Tibial nerve (tissue), 4 donors: ENCODE measurements at regions not wholly inside any gene's neighbourhood (a gene's known extent, or its start where the extent isn't known, plus 50 kb on each side); places are given as distances from the start of the nearest gene placed in this dataset.
"Not testable (repeated sequence)": the region's sequence is repeated elsewhere in the genome, so short reads cannot be mapped to it uniquely, and the experiment has no call there.

ENCODE experiments used
- DNase-seq, 2 donors: peaks; one replicate each; pipeline ENCODE4 v3.0.0-alpha.2; 2019; ENCODE audit warnings: low spot score in 2 of 2
- H3K27ac ChIP-seq, 4 donors: fragments of 200-600 bp; sonication (generic) in 3 of 4; one replicate each; pipeline ENCODE4 v1.5.1; 2017 to 2019; ENCODE audit warnings: mild to moderate bottlenecking in 1 of 4
- H3K27me3 ChIP-seq, 2 donors: fragments of 200-600 bp; sonication (generic) in 1 of 2; one replicate each; pipeline versions ENCODE4 v1.5.1 to v1.6.0; 2017 to 2019
- H3K36me3 ChIP-seq, 3 donors: fragments of 200-600 bp; sonication (generic); one replicate each; pipeline ENCODE4 v1.5.1; 2018 to 2019
- H3K4me1 ChIP-seq, 4 donors: fragments of 200-600 bp; sonication (generic) in 3 of 4; one replicate each; pipeline ENCODE4 v1.5.1; 2017 to 2019
- H3K4me3 ChIP-seq, 4 donors: fragments of 200-600 bp; sonication (generic) in 3 of 4; one replicate each; pipeline ENCODE4 v1.5.1; 2017 to 2019; ENCODE audit warnings: mild to moderate bottlenecking in 1 of 4, moderate library complexity in 1 of 4
- H3K9me3 ChIP-seq, 4 donors: fragments of 200-600 bp; sonication (generic) in 3 of 4; one replicate each; pipeline ENCODE4 v1.5.1; 2017 to 2019
- CTCF ChIP-seq, 5 experiments: fragments of 200-600 bp in 3 of 5; fragments of 450-650 bp in 2 of 5; sonication (generic) in 3 of 5; IDR thresholded peaks; one replicate each; pipeline ENCODE4 v1.5.1; 2016 to 2019; ENCODE audit warnings: antibody characterized with exemption in 5 of 5, mild to moderate bottlenecking in 3 of 5, moderate library complexity in 2 of 5
- EP300 ChIP-seq, 2 donors: sonication (generic); formaldehyde crosslinking; IDR thresholded peaks; one replicate each; pipeline ENCODE4 v1.6.1; 2017; ENCODE audit warnings: antibody characterized with exemption in 2 of 2, mild to moderate bottlenecking in 1 of 2
- POLR2A ChIP-seq, 2 donors: fragments of 450-650 bp; IDR thresholded peaks; one replicate each; pipeline ENCODE4 v1.6.1; 2017; ENCODE audit warnings: antibody characterized with exemption in 2 of 2, mild to moderate bottlenecking in 2 of 2, moderate library complexity in 2 of 2
- WGBS, 2 donors: methylation state at CpG; one replicate each; pipeline ENCODE4 v1.1.5; 2018; 5-methylcytosine and 5-hydroxymethylcytosine counted together

GRCh38 chr7:106561666-106562411 is 99.1 kb downstream of the CCDC71L start:
- Histone ChIP-seq H3K36me3 (no peaks in the 10 kb centered on the region), H3K27ac (no peak overlapping the region), H3K4me3 (no peak overlapping the region), H3K9me3 (peaks cover 0 to 4% (median 0%) of the 10 kb centered on the region in 4 donors), H3K27me3 (no peaks in the 10 kb centered on the region), H3K4me1 (no peaks in the 10 kb centered on the region)
- TF ChIP-seq EP300 (IDR thresholded peaks at IDR 0.05) = no peak
- no peak for TF ChIP-seq CTCF (IDR thresholded peaks at IDR 0.05)
- no peak for TF ChIP-seq POLR2A (IDR thresholded peaks at IDR 0.05)
- 92 to 95% methylated on average over 4 of the region's 4 CpGs for WGBS, 2 donors
- DNase-seq = no peak

- H3K27ac ChIP-seq = no peak overlapping the region
- H3K36me3 ChIP-seq = no peaks in the 10 kb centered on the region
- no peak for DNase-seq
- H3K9me3 ChIP-seq = peaks cover 0 to 4% (median 0%) of the 10 kb centered on the region in 4 donors
- no peak overlapping the region for H3K4me3 ChIP-seq
- no peaks in the 10 kb centered on the region for H3K27me3 ChIP-seq
- no peaks in the 10 kb centered on the region for H3K4me1 ChIP-seq
- no peak for TF ChIP-seq POLR2A (IDR thresholded peaks at IDR 0.05)
- TF ChIP-seq EP300 (IDR thresholded peaks at IDR 0.05) = no peak
- no peak for TF ChIP-seq CTCF (IDR thresholded peaks at IDR 0.05)
Observed at GRCh38 chr7:106561151-106561550, 99.8 kb downstream of the CCDC71L start.

GRCh38 chr7:106560482-106560881 is 100.5 kb downstream of the CCDC71L start:
- Histone ChIP-seq H3K4me1 (no peaks in the 10 kb centered on the region), H3K27me3 (no peaks in the 10 kb centered on the region), H3K9me3 (peaks cover 0 to 4% (median 0%) of the 10 kb centered on the region in 4 donors), H3K4me3 (no peak overlapping the region), H3K36me3 (no peaks in the 10 kb centered on the region), H3K27ac (no peak overlapping the region)
- 93 to 97% methylated on average over 5 of the region's 5 CpGs for WGBS, 2 donors
- TF ChIP-seq EP300 (IDR thresholded peaks at IDR 0.05) = no peak
- no peak for TF ChIP-seq POLR2A (IDR thresholded peaks at IDR 0.05)
- no peak for TF ChIP-seq CTCF (IDR thresholded peaks at IDR 0.05)
- DNase-seq = no peak

- H3K4me3 ChIP-seq, H3K27ac ChIP-seq, H3K27me3 ChIP-seq, H3K4me1 ChIP-seq, DNase-seq, H3K9me3 ChIP-seq, H3K36me3 ChIP-seq: not testable (repeated sequence)
- 37 to 64% methylated on average over 2 of the region's 2 CpGs for WGBS, 2 donors
Observed at GRCh38 chr7:106556244-106556643, 104.7 kb downstream of the CCDC71L start.

GRCh38 chr7:106554623-106555022 is 106.3 kb downstream of the CCDC71L start:
- not testable (repeated sequence) for H3K4me1 ChIP-seq, H3K27ac ChIP-seq, DNase-seq, H3K4me3 ChIP-seq, H3K27me3 ChIP-seq, H3K9me3 ChIP-seq, H3K36me3 ChIP-seq
- 86 to 96% methylated on average over 1 of the region's 1 CpG for WGBS, 2 donors

GRCh38 chr7:106553446-106553836 is 107.5 kb downstream of the CCDC71L start:
- no peaks in the 10 kb centered on the region for H3K36me3 ChIP-seq
- no peak for TF ChIP-seq EP300 (IDR thresholded peaks at IDR 0.05)
- no peak for TF ChIP-seq CTCF (IDR thresholded peaks at IDR 0.05)
- no peak for TF ChIP-seq POLR2A (IDR thresholded peaks at IDR 0.05)
- H3K4me1 ChIP-seq = no peaks in the 10 kb centered on the region
- peaks cover 0 to 3% (median 0%) of the 10 kb centered on the region in 4 donors for H3K9me3 ChIP-seq
- H3K4me3 ChIP-seq = no peak overlapping the region
- DNase-seq = no peak
- H3K27ac ChIP-seq = no peak overlapping the region
- no peaks in the 10 kb centered on the region for H3K27me3 ChIP-seq
- WGBS, 2 donors = 60 to 77% methylated on average over 3 of the region's 3 CpGs
